ENCODE measurements at regions not wholly inside any gene's neighbourhood (a gene's known extent, or its start where the extent isn't known, plus 50 kb on each side); places are given as distances from the start of the nearest gene placed in this dataset.

- Histone ChIP-seq H3K9me3 (ENCODE audit: control insufficient read depth, insufficient read depth, low read length) (no peaks in the 10 kb centered on the region), H3K9ac (ENCODE audit: low read depth, low read length) (no peak overlapping the region), H3K4me3 (ENCODE audit: low read depth, low read length) (no peak overlapping the region), H3K27me3 (ENCODE audit: control insufficient read depth, insufficient read depth, low read length) (no peaks in the 10 kb centered on the region), H3K36me3 (ENCODE audit: control insufficient read depth, insufficient read depth, low read length) (no peaks in the 10 kb centered on the region), H3K4me1 (ENCODE audit: control insufficient read depth, insufficient read depth, low read length) (no peaks in the 10 kb centered on the region)
Observed at GRCh38 chr2:57893786-57894185, 152.8 kb upstream of the VRK2 start.

- Histone ChIP-seq H3K36me3 (ENCODE audit: control insufficient read depth, insufficient read depth, low read length) (no peaks in the 10 kb centered on the region), H3K4me1 (ENCODE audit: control insufficient read depth, insufficient read depth, low read length) (no peaks in the 10 kb centered on the region), H3K9ac (ENCODE audit: low read depth, low read length) (no peak overlapping the region), H3K9me3 (ENCODE audit: control insufficient read depth, insufficient read depth, low read length) (no peaks in the 10 kb centered on the region), H3K4me3 (ENCODE audit: low read depth, low read length) (no peak overlapping the region), H3K27me3 (ENCODE audit: control insufficient read depth, insufficient read depth, low read length) (no peaks in the 10 kb centered on the region)
Observed at GRCh38 chr2:57894381-57894780, 152.2 kb upstream of the VRK2 start.

- H3K36me3 ChIP-seq (ENCODE audit: control insufficient read depth, insufficient read depth, low read length) = no peaks in the 10 kb centered on the region
- no peak overlapping the region for H3K4me3 ChIP-seq (ENCODE audit: low read depth, low read length)
- no peaks in the 10 kb centered on the region for H3K27me3 ChIP-seq (ENCODE audit: control insufficient read depth, insufficient read depth, low read length)
- no peaks in the 10 kb centered on the region for H3K9me3 ChIP-seq (ENCODE audit: control insufficient read depth, insufficient read depth, low read length)
- H3K4me1 ChIP-seq (ENCODE audit: control insufficient read depth, insufficient read depth, low read length) = peaks cover 3% of the 10 kb centered on the region
- H3K9ac ChIP-seq (ENCODE audit: low read depth, low read length) = no peak overlapping the region
Observed at GRCh38 chr2:57897920-57898319, 148.7 kb upstream of the VRK2 start.

GRCh38 chr2:57899898-57900297 is 146.7 kb upstream of the VRK2 start:
- Histone ChIP-seq H3K9me3 (ENCODE audit: control insufficient read depth, insufficient read depth, low read length) (no peaks in the 10 kb centered on the region), H3K9ac (ENCODE audit: low read depth, low read length) (no peak overlapping the region), H3K36me3 (ENCODE audit: control insufficient read depth, insufficient read depth, low read length) (no peaks in the 10 kb centered on the region), H3K4me1 (ENCODE audit: control insufficient read depth, insufficient read depth, low read length) (peaks cover 3% of the 10 kb centered on the region), H3K4me3 (ENCODE audit: low read depth, low read length) (no peak overlapping the region), H3K27me3 (ENCODE audit: control insufficient read depth, insufficient read depth, low read length) (no peaks in the 10 kb centered on the region)

- Histone ChIP-seq H3K4me3 (ENCODE audit: low read depth, low read length) (no peak overlapping the region), H3K36me3 (ENCODE audit: control insufficient read depth, insufficient read depth, low read length) (no peaks in the 10 kb centered on the region), H3K9ac (ENCODE audit: low read depth, low read length) (no peak overlapping the region), H3K27me3 (ENCODE audit: control insufficient read depth, insufficient read depth, low read length) (no peaks in the 10 kb centered on the region), H3K4me1 (ENCODE audit: control insufficient read depth, insufficient read depth, low read length) (peaks cover 3% of the 10 kb centered on the region), H3K9me3 (ENCODE audit: control insufficient read depth, insufficient read depth, low read length) (no peaks in the 10 kb centered on the region)
Observed at GRCh38 chr2:57902578-57902977, 144.0 kb upstream of the VRK2 start.

GRCh38 chr2:57906152-57906732 is 140.4 kb upstream of the VRK2 start:
- H3K9me3 ChIP-seq (ENCODE audit: control insufficient read depth, insufficient read depth, low read length) = no peaks in the 10 kb centered on the region
- no peak overlapping the region for H3K4me3 ChIP-seq (ENCODE audit: low read depth, low read length)
- H3K9ac ChIP-seq (ENCODE audit: low read depth, low read length) = no peak overlapping the region
- H3K36me3 ChIP-seq (ENCODE audit: control insufficient read depth, insufficient read depth, low read length) = no peaks in the 10 kb centered on the region
- no peaks in the 10 kb centered on the region for H3K27me3 ChIP-seq (ENCODE audit: control insufficient read depth, insufficient read depth, low read length)
- peaks cover 3% of the 10 kb centered on the region for H3K4me1 ChIP-seq (ENCODE audit: control insufficient read depth, insufficient read depth, low read length)

GRCh38 chr2:57907411-57907810 is 139.2 kb upstream of the VRK2 start:
- Histone ChIP-seq H3K4me3 (ENCODE audit: low read depth, low read length) (no peak overlapping the region), H3K36me3 (ENCODE audit: control insufficient read depth, insufficient read depth, low read length) (no peaks in the 10 kb centered on the region), H3K27me3 (ENCODE audit: control insufficient read depth, insufficient read depth, low read length) (no peaks in the 10 kb centered on the region), H3K9ac (ENCODE audit: low read depth, low read length) (no peak overlapping the region), H3K9me3 (ENCODE audit: control insufficient read depth, insufficient read depth, low read length) (no peaks in the 10 kb centered on the region), H3K4me1 (ENCODE audit: control insufficient read depth, insufficient read depth, low read length) (peaks cover 2% of the 10 kb centered on the region)

GRCh38 chr2:57908736-57909161 is 137.9 kb upstream of the VRK2 start:
- H3K4me3 ChIP-seq (ENCODE audit: low read depth, low read length) = no peak overlapping the region
- H3K4me1 ChIP-seq (ENCODE audit: control insufficient read depth, insufficient read depth, low read length) = no peaks in the 10 kb centered on the region
- H3K9me3 ChIP-seq (ENCODE audit: control insufficient read depth, insufficient read depth, low read length) = no peaks in the 10 kb centered on the region
- H3K36me3 ChIP-seq (ENCODE audit: control insufficient read depth, insufficient read depth, low read length) = no peaks in the 10 kb centered on the region
- H3K9ac ChIP-seq (ENCODE audit: low read depth, low read length) = no peak overlapping the region
- H3K27me3 ChIP-seq (ENCODE audit: control insufficient read depth, insufficient read depth, low read length) = no peaks in the 10 kb centered on the region

- Histone ChIP-seq H3K27me3 (ENCODE audit: control insufficient read depth, insufficient read depth, low read length) (no peaks in the 10 kb centered on the region), H3K4me1 (ENCODE audit: control insufficient read depth, insufficient read depth, low read length) (no peaks in the 10 kb centered on the region), H3K36me3 (ENCODE audit: control insufficient read depth, insufficient read depth, low read length) (no peaks in the 10 kb centered on the region), H3K9ac (ENCODE audit: low read depth, low read length) (no peak overlapping the region), H3K4me3 (ENCODE audit: low read depth, low read length) (no peak overlapping the region), H3K9me3 (ENCODE audit: control insufficient read depth, insufficient read depth, low read length) (no peaks in the 10 kb centered on the region)
Observed at GRCh38 chr2:57918126-57918525, 128.5 kb upstream of the VRK2 start.

GRCh38 chr2:57920342-57920939 is 126.2 kb upstream of the VRK2 start:
- Histone ChIP-seq H3K4me3 (ENCODE audit: low read depth, low read length) (no peak overlapping the region), H3K9me3 (ENCODE audit: control insufficient read depth, insufficient read depth, low read length) (no peaks in the 10 kb centered on the region), H3K4me1 (ENCODE audit: control insufficient read depth, insufficient read depth, low read length) (no peaks in the 10 kb centered on the region), H3K27me3 (ENCODE audit: control insufficient read depth, insufficient read depth, low read length) (no peaks in the 10 kb centered on the region), H3K9ac (ENCODE audit: low read depth, low read length) (no peak overlapping the region), H3K36me3 (ENCODE audit: control insufficient read depth, insufficient read depth, low read length) (no peaks in the 10 kb centered on the region)

GRCh38 chr2:57934659-57935058 is 111.9 kb upstream of the VRK2 start:
- Histone ChIP-seq H3K36me3 (ENCODE audit: control insufficient read depth, insufficient read depth, low read length) (no peaks in the 10 kb centered on the region), H3K9me3 (ENCODE audit: control insufficient read depth, insufficient read depth, low read length) (no peaks in the 10 kb centered on the region), H3K27me3 (ENCODE audit: control insufficient read depth, insufficient read depth, low read length) (no peaks in the 10 kb centered on the region)

GRCh38 chr2:57936216-57936615 is 110.4 kb upstream of the VRK2 start:
- no peaks in the 10 kb centered on the region for H3K36me3 ChIP-seq (ENCODE audit: control insufficient read depth, insufficient read depth, low read length)
- H3K9ac ChIP-seq (ENCODE audit: low read depth, low read length) = no peak overlapping the region
- H3K27me3 ChIP-seq (ENCODE audit: control insufficient read depth, insufficient read depth, low read length) = no peaks in the 10 kb centered on the region
- no peaks in the 10 kb centered on the region for H3K9me3 ChIP-seq (ENCODE audit: control insufficient read depth, insufficient read depth, low read length)
- no peak overlapping the region for H3K4me3 ChIP-seq (ENCODE audit: low read depth, low read length)
- H3K4me1 ChIP-seq (ENCODE audit: control insufficient read depth, insufficient read depth, low read length) = no peaks in the 10 kb centered on the region

More at GRCh38 chr2:57934659-57935058, 111.9 kb upstream of the VRK2 start:
- Histone ChIP-seq H3K4me3 (ENCODE audit: low read depth, low read length) (no peak overlapping the region), H3K9ac (ENCODE audit: low read depth, low read length) (no peak overlapping the region), H3K4me1 (ENCODE audit: control insufficient read depth, insufficient read depth, low read length) (no peaks in the 10 kb centered on the region)
